ENCODE measurements at regions not wholly inside any gene's neighbourhood (a gene's known extent, or its start where the extent isn't known, plus 50 kb on each side); places are given as distances from the start of the nearest gene placed in this dataset.

- no peak for DNase-seq
Measured at GRCh38 chr1:82606546-82606945, 805.8 kb downstream of the ADGRL2 start.

- no peak for DNase-seq
Measured at GRCh38 chr1:82604524-82604923, 803.8 kb downstream of the ADGRL2 start.

- DNase-seq, result no peak
Measured at GRCh38 chr1:82600314-82600713, 799.6 kb downstream of the ADGRL2 start.

GRCh38 chr1:82598812-82599211 is 798.1 kb downstream of the ADGRL2 start:
- no peak for DNase-seq

DNA sequence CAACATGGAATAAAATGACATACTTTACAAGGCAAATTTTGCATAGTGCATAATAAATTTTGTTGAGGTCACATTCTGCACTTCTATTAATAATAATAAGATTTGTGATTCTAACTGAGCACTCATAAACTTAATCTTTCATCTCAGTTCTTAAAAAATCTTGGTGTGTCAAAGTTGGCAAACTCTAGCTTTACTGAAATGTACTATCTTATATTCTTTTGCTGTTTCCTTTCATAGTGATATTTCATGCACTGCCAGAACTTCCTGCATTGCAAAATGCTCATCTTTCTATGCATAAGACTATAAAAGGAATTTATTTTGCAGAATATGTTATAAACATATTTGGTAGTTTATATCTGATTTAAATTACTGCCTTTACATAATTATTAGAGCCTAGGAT is 797.6 kb downstream of the ADGRL2 start:
- no peak for DNase-seq

DNA sequence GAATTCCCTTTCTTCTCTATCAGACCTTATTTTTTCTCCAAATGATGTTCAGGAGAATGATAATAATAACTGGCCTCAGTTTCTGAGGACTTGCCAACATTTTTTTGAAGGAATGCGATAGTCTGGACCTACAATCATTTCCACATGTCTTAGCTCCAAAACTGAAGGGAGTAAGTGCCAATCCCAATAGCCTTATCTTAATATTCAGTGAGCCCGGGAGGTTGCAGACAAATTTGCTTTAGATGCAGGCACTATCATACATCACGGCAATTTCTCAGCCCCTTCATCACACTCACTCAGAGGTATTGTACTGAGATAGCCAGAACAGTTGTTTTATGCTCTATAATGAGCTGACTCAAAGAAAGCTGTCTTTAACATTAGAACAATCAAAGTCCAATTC is 796.9 kb downstream of the ADGRL2 start:
- DNase-seq, result no peak

- no peak for DNase-seq
Measured at GRCh38 chr1:82597141-82597540, 796.4 kb downstream of the ADGRL2 start.

GRCh38 chr1:82593561-82593960 is 792.8 kb downstream of the ADGRL2 start:
- no peak for DNase-seq

GRCh38 chr1:82589588-82589987 is 788.9 kb downstream of the ADGRL2 start:
- no peak for DNase-seq

GRCh38 chr1:82587371-82587770 is 786.6 kb downstream of the ADGRL2 start:
- DNase-seq, result no peak

DNA sequence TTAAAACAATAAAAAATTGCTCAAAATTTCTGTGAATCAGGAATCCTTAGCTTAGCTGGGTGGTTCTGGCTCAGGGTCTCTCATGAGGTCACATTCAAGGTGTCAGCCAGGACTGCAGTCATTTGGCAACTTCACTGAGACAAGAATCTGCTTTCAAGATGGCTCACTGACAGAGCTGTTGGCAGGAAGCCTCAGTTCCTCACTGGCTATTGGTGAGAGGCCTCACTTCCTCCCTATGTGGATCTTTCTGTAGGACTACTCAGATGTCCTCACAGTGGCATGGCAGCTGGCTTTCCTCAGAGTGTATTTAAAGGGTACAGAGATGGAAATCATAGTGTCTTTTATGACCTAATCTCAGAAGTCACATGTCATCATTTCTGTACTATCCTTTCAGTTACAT is 785.7 kb downstream of the ADGRL2 start:
- no peak for DNase-seq

- DNase-seq, result no peak
Measured at GRCh38 chr1:82582347-82582746, 781.6 kb downstream of the ADGRL2 start.

DNA sequence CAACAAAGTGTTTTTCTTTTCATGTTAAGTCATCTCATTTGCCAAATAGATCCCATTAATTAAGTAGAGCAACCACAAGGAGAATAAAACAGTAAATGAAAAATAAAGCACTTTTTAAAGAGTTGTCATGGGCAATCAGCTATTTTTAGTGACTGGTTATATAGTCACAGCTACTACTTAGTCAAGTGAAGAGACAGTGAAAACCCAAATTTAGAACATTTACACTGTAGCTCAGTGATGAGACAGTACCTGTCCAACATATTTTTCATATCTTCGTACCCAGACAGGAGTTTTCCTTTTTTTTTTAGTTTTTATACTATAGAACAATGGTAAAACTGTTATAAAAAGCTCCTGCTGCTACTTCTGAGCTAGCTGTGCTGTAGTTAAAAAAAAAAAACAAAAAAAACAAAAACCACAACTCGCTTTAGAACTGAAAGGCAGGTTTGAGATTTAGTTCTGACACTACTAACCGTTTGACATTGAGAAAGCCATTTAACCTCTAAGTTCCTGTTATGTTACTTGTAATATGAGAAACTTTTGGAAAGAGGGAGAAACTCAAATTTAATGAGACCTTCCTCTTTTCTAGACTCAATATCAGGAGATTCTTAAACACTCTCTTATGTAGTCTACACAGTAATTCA is 777.5 kb downstream of the ADGRL2 start:
- no peak for DNase-seq

DNA sequence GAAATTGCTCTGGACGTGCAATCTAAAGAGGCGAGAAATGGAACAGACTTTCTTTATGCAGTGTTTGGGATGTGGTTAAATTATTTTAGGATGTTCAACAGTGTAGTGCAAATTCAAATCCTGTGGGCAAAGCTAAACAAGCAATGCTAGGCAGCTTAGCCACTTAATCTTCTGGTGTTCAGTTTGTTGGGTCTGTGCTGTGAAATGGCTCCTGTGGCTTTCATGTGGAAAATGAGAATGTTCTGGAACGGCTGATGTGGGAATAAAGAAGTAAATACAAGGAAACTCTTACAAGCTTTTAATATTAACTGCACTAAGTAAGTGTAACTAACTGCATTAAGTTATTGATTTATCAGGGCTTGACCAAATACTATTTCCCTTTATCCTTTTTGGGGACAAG is 766.6 kb downstream of the ADGRL2 start:
- no peak for DNase-seq

GRCh38 chr1:82565546-82565945 is 764.8 kb downstream of the ADGRL2 start:
- no peak for DNase-seq

- DNase-seq, result no peak
Measured at GRCh38 chr1:82565146-82565545, 764.4 kb downstream of the ADGRL2 start.

DNA sequence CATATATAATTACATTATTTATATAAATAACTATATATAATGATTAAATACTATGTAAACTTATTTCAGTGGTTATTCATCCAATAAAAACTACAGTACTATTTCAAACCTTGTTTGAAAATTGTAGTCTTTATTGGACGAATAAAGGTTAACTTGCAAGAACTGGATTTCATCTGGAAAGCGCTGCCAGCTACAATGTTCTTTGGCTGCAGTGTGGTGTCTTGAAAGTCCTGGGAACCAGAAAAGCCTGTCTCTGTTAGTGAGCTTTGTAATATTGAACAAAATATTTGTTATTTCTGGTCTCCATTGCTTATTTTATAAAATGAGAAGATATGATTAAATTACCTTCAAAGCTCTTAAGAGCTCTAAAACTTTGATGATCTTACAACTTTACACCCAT is 763.6 kb downstream of the ADGRL2 start:
- no peak for DNase-seq

- DNase-seq, result no peak
Measured at GRCh38 chr1:82562448-82562847, 761.7 kb downstream of the ADGRL2 start.

- DNase-seq, result no peak
Measured at GRCh38 chr1:82560566-82560965, 759.8 kb downstream of the ADGRL2 start.

- DNase-seq, result no peak
Measured at GRCh38 chr1:82555501-82555900, 754.8 kb downstream of the ADGRL2 start.

GRCh38 chr1:82549841-82550240 is 749.1 kb downstream of the ADGRL2 start:
- no peak for DNase-seq

DNA sequence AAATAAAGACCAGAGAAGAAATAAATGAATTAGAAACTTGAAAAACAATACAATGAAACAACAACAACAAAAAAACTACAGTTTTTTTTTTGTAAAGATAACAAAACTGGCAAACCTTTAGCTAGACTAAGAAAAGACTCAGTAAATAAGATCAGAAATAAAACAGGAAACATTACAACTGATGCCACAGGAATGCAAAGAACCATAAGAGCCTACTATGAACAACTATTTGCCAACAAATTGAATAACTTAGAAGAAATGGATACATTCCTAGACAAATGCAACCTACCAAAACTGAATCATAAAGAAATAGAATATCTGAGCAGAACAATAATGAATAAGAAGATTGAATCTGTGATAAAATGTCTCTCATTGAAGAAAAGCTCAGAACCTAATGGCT is 742.0 kb downstream of the ADGRL2 start:
- no peak for DNase-seq

DNA sequence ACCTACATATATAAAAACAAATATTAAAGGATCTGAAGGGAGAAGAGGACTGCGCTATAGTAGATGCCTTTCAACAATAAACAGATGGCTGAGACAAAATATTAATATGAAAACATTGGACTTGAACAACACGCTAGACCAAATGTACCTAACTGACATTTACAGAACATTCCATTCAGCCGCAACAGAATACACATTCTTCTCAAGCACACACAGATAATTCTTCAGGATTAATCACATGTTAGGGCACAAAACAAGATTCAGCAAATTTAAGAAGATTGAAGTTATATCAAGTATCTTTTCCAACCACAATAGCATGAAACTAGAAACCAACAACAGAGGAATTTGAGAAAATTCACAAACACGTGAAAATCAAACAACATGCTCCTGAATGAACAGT is 741.4 kb downstream of the ADGRL2 start:
- DNase-seq, result no peak

GRCh38 chr1:82540006-82540405 is 739.3 kb downstream of the ADGRL2 start:
- DNase-seq, result no peak

DNA sequence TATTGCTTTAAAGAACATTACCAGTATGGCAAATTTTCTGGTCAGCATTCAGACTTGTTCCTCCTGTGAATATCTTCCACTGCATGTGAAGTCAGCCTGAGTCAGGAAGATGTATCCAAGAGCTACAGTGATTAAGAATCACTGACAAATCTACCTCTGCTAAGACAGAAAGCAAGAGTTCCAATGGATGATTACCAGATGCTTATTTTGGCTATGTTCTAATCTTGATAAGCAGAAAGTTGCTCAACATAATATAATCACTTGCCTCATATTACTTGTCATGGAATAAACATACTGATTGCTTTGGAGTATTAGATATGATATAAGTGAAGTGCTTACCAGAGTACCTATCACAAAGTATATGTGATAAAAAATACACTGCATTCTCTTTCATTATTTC is 738.1 kb downstream of the ADGRL2 start:
- DNase-seq, result no peak

- DNase-seq, result no peak
Measured at GRCh38 chr1:82534996-82535395, 734.3 kb downstream of the ADGRL2 start.
